Muscle of arm (tissue), 1 donor: ENCODE measurements at regions not wholly inside any gene's neighbourhood (a gene's known extent, or its start where the extent isn't known, plus 50 kb on each side); places are given as distances from the start of the nearest gene placed in this dataset.
A peak's percentile ranks its signal among the peaks of the same experiment; 100 is the strongest.

Experiments
- DNase-seq: peaks from one replicate; pipeline ENCODE4 v3.0.0-alpha.2; 2013

GRCh38 chr19:28238270-28238820 lies 974.6 kb downstream of the UQCRFS1 start:
- DNase-seq: no peak

DNA sequence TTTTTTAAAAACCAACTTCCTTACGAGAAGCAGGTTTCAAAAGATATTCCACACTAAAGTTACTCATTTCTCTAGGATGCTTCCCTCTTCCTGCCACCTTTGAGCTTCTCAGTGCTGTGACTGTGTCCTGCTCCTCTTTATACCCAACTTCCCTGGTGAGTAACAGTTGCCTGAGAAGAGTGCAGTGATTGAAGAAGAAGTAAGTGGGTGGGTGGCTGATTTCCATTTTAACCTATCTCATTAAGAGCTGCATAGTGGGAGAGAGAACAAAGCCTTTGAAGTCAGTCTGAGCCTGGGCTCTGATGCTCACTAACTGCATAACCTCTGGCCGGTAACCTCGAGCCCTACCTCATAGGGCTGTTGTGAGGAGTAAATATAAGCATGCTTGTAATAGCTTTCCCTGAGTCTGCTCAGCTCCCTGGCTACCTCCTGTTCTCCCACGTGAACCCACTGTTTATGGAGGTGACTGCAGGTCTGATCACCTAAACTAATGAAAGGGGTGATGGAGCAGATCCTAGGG lies 977.3 kb downstream of the UQCRFS1 start:
- no peak for DNase-seq

DNA sequence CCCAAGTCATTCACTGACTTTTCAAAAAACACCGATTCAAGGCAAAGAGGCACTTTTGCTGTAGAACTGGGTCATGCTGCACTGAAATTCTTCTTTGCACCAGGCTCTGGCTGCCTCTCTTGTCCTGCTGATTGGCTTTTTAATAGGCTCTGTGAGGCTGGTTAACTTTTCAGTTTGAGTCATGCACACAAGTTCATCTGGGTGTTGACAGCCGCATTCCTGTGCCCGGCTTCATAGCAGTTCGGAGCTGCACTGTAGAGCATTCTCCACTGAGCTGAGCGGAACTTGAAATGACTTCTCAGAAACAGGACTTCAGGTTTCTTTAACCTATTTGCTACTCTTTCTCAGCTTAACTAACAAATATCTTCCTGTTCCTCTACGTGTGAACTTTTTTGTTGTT lies 978.3 kb downstream of the UQCRFS1 start:
- DNase-seq: no peak

DNA sequence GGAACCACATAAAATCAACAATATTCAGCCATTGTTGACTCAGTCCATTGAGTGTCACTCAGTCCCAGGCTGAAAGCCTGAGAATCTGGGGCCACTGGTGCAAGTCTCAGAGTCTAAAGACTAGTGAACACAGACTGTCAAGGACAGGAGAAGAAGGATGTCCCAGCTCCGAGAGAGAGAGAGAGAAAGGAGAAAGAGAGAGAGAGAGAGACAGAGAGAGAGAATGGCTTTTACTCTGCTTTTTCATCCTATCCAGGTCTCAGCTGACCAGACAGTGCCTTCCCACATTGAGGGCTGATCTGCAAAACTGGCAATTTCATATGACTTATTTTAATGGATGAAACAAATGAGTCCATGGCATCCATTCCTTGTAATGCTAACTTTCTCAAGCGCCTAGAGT lies 984.1 kb downstream of the UQCRFS1 start:
- no peak for DNase-seq

DNA sequence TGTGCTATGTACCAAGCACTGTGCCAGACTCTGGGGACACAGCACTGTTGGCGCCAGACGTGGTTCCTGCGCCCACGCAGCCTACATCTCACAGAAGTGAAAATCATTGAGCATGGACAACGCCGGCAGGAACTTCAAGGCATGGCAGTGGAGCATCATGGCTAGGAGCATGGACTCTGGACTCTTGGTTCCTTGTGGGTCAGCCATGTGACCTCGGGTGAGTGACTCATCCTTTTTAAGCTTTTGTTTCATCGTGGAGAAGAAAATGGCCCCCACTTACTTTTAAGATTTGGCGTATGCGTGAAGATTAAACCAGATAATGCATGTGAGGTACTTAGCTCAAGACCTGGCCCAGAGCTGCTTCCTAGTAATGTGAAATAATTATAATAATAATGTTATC lies 988.5 kb downstream of the UQCRFS1 start:
- DNase-seq: no peak

GRCh38 chr19:28221736-28222135 lies 991.2 kb downstream of the UQCRFS1 start:
- DNase-seq: no peak

GRCh38 chr19:28218728-28219127 lies 994.2 kb downstream of the UQCRFS1 start:
- no peak for DNase-seq

DNA sequence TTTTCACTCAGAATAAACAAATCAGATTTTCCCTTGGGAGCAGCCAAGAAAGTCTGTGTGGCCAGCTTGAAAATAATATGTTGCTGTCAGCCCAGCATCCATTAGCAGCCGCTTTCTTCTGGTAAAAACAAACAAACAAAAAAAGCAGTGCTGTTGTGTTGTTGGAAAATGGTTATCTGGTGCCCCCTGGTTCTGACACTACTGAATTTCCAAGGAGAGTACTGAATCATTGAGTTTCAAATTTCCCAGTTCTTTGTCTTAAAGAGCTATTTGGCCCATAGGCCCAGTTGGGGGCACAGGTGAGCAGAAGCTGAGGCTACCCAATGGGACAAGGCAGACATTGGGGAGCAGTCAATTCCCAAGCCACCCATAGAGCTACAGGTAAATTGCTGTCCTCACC lies 995.9 kb downstream of the UQCRFS1 start:
- no peak for DNase-seq

GRCh38 chr19:28213470-28214082 lies 999.4 kb downstream of the UQCRFS1 start:
- DNase-seq: no peak

- peak; percentile 13 for DNase-seq
These were observed 1002.1 kb downstream of the UQCRFS1 start for GRCh38 chr19:28210886-28211285.

- no peak for DNase-seq
These were observed 1004.2 kb downstream of the UQCRFS1 start for GRCh38 chr19:28208745-28209144.

DNA sequence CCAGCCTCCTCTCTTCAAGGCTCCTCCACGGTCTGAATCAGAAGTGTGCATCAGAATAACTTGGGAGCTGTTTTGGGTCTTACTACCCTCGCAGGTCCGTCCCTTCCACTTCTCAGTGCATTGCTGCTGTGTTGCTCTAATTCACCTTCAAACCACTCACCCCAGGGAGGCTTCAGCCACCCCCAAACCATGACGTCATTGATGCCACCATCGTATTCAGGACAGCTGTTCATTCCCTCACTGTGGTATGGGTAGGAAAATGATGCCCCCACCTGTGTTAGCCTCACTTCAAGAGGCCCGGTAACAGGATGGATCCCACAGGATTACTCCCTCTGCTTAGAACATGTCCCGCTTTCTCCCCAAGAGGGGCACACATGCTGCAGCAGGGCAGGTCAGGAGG lies 1005.7 kb downstream of the UQCRFS1 start:
- no peak for DNase-seq

DNA sequence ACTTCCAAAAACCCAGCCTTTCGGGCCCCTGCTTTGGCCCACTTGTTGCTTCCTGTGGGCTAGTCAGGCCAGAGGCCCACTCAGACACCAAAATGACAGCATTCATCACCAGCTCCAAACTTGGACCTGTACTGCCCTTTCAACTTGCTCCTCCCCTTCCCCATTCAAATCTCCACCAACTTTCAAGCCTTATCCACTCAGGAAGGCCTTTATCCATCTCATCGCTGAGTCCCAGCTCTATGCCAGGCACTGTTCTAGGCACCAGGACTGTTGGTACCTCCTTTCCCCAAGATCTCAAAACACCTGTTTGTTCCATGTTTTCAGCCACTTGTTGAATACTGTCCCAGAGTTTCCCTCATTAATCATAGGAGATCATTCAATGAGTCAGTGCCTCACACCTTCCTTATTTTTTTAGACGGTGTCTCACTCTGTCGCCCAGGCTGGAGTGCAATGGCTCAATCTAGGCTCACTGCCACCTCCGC lies 1011.4 kb downstream of the UQCRFS1 start:
- DNase-seq: no peak

DNA sequence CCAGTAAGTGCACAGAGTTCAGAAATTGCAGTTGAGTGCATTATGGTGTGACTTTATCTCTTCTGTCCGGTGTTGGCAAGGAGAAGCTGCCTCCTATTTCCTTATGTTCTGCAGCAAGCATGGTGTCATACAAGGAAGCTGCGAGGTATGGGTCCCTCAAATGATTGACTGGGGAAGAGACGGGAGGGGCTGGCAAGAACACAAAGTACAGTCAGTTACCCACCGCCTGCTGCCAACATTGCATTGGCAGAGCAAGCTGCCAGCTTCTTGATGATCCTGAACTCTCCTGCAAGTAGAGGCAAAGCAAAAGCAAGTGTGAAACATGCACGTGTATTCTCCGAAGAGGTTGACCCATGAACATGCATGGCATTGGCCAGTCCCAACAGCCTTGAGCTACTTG lies 1013.6 kb downstream of the UQCRFS1 start:
- no peak for DNase-seq

DNA sequence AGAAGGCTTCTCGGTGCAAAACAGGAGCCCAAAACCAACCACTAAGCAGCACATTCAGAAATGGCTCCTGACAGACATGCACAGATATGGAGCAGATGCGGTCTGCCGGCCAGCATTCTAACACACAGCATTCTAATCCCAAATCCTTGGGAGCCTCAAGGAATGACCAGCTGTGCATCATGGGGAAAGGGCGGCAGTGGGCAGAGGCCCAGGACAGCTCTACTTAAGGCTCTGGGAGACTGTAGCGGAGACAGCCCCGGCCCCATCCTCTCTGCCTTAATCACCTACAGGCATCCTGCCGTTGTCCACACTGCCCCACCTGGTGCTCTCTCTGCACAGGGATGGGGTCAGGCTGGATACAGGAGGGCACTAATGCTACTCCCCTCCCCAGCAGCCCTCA lies 1016.0 kb downstream of the UQCRFS1 start:
- peak; percentile 6 for DNase-seq

- no peak for DNase-seq
These were observed 1016.9 kb downstream of the UQCRFS1 start for GRCh38 chr19:28196101-28196500.

DNA sequence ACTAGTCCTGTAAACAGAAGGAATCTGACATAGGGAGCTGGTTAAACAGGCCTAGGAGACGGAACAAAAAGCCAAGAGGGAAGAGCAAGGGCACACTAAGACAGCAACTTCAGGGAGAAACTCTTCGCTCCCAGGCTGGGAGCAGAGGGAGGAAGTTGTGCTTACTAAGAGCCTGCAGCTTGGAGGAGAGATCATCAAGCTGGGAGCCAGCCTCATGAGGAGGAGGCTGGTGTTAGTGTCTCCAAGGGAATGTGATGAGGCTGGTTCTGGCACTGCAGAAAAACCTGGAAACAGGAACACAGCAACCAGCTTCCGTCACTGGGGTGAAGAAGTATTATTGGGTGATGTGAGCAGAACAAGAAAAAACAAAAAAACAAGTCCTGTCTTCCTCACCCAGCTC lies 1027.3 kb downstream of the UQCRFS1 start:
- DNase-seq: no peak

GRCh38 chr19:28184997-28185396 lies 1028.0 kb downstream of the UQCRFS1 start:
- DNase-seq: no peak

GRCh38 chr19:28176193-28176592 lies 1036.8 kb downstream of the UQCRFS1 start:
- DNase-seq: no peak

GRCh38 chr19:28171983-28172382 lies 1041.0 kb downstream of the UQCRFS1 start:
- DNase-seq: no peak

GRCh38 chr19:28170066-28170465 lies 1042.9 kb downstream of the UQCRFS1 start:
- DNase-seq: no peak

- DNase-seq: no peak
These were observed 1043.6 kb downstream of the UQCRFS1 start for GRCh38 chr19:28169168-28169887.

DNA sequence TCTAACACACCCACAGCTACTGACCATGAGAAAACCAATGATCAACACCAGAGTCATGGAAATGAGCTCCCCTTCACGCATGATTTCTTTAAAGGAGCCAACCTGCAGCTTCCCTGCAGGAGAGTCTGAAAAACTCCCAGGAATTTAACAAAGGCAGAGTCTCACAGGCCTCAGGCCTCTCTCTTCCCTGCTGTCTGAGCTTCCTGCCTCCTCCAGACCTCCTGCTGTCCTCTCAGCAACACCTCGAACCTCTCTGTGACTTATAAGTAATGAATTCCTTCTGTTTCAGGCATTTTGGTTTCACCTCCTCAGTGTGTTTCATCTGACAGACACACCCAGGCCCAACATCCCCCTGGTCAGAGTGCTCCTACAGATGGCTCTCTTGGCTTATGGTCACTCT lies 1044.4 kb downstream of the UQCRFS1 start:
- no peak for DNase-seq
